GM23338 (cell line): ENCODE measurements at regions not wholly inside any gene's neighbourhood (a gene's known extent, or its start where the extent isn't known, plus 50 kb on each side); places are given as distances from the start of the nearest gene placed in this dataset.

Experiments used
- ATAC-seq: fragments of 200-7000 bp; cut with Tn5 transposase; 3 replicates; pipeline ENCODE4 v1.9.1; 2020
- DNase-seq: peaks from one replicate; pipeline ENCODE4 v3.0.0-alpha.2; 2015; ENCODE audit warnings: low spot score
- H2AFZ ChIP-seq: fragments of 200-600 bp; sonication (generic); 2 replicates; pipeline ENCODE4 v1.8.0; 2016; ENCODE audit warnings: antibody characterized with exemption, mild to moderate bottlenecking, moderate library complexity
- H3F3A ChIP-seq: fragments of 200-600 bp; sonication (generic); replicated peaks from 2 replicates; pipeline ENCODE4 v1.8.0; 2017; ENCODE audit warnings: antibody characterized with exemption, mixed run types, low read depth
- H3K27ac ChIP-seq: fragments of 200-600 bp; sonication (generic); 2 replicates; pipeline ENCODE4 v1.6.1; 2016; ENCODE audit warnings: low read depth
- H3K27me3 ChIP-seq: fragments of 200-600 bp; sonication (generic); 2 replicates; pipeline ENCODE4 v1.8.0; 2016; ENCODE audit warnings: mild to moderate bottlenecking, mixed run types, moderate library complexity; ENCODE audit not compliant: insufficient read depth
- H3K36me3 ChIP-seq: fragments of 200-600 bp; sonication (generic); 2 replicates; pipeline ENCODE4 v1.8.0; 2016; ENCODE audit warnings: mild to moderate bottlenecking; ENCODE audit not compliant: insufficient read depth
- H3K4me1 ChIP-seq: fragments of 200-600 bp; sonication (generic); 2 replicates; pipeline ENCODE4 v1.8.0; 2016; ENCODE audit warnings: mild to moderate bottlenecking, moderate library complexity; ENCODE audit not compliant: insufficient read depth
- H3K4me2 ChIP-seq: fragments of 200-600 bp; sonication (generic); 2 replicates; pipeline ENCODE4 v1.7.1; 2017; ENCODE audit warnings: mixed run types
- H3K4me3 ChIP-seq: fragments of 200-600 bp; sonication (generic); 2 replicates; pipeline ENCODE4 v1.6.1; 2016; ENCODE audit warnings: mixed run types
- H3K79me2 ChIP-seq: fragments of 200-600 bp; sonication (generic); replicated peaks from 2 replicates; pipeline ENCODE4 v1.8.0; 2017; ENCODE audit warnings: mild to moderate bottlenecking; ENCODE audit not compliant: insufficient read depth
- H3K9me2 ChIP-seq: fragments of 200-600 bp; sonication (generic); 2 replicates; pipeline ENCODE4 v1.8.0; 2017; ENCODE audit not compliant: insufficient read depth
- H4K20me1 ChIP-seq: fragments of 200-600 bp; sonication (generic); replicated peaks from 2 replicates; pipeline ENCODE4 v1.8.0; 2017; ENCODE audit warnings: mild to moderate bottlenecking; ENCODE audit not compliant: insufficient read depth
- H3K27ac Mint-ChIP-seq: 2 replicates; pipeline ENCODE4 v1.8.0; 2020; ENCODE audit warnings: inconsistent platforms, mild to moderate bottlenecking, moderate library complexity, mixed read lengths
- H3K27me3 Mint-ChIP-seq: 3 replicates; pipeline ENCODE4 v1.8.0; 2022; ENCODE audit warnings: low read depth, mild to moderate bottlenecking, moderate library complexity, mixed read lengths, inconsistent platforms; ENCODE audit not compliant: insufficient read depth, poor library complexity
- H3K36me3 Mint-ChIP-seq: 3 replicates; pipeline ENCODE4 v1.8.0; 2021; ENCODE audit warnings: low read depth, mild to moderate bottlenecking, inconsistent platforms, moderate library complexity, mixed read lengths
- H3K4me1 Mint-ChIP-seq: 3 replicates; pipeline ENCODE4 v1.8.0; 2020; ENCODE audit warnings: mild to moderate bottlenecking, inconsistent platforms, mixed read lengths
- H3K4me3 Mint-ChIP-seq: 3 replicates; pipeline ENCODE4 v1.8.0; 2021; ENCODE audit warnings: moderate library complexity, mild to moderate bottlenecking, inconsistent platforms, mixed read lengths
- H3K9me3 Mint-ChIP-seq: 3 replicates; pipeline ENCODE4 v1.8.0; 2020; ENCODE audit warnings: moderate library complexity, mild to moderate bottlenecking, inconsistent platforms, mixed read lengths
- CREB1 ChIP-seq: fragments of 250-450 bp; sonication (Bioruptor Pico); IDR thresholded peaks from 2 replicates; pipeline ENCODE4 v1.5.0; 2020; ENCODE audit warnings: low read depth, mild to moderate bottlenecking, moderate library complexity
- JUNB ChIP-seq: IDR thresholded peaks from one replicate; pipeline ENCODE4 v1.6.1; 2016; ENCODE audit warnings: antibody characterized with exemption; ENCODE audit not compliant: unreplicated experiment
- NANOG ChIP-seq: IDR thresholded peaks from 2 replicates; pipeline ENCODE4 v1.6.1; 2016; ENCODE audit warnings: antibody characterized with exemption, borderline replicate concordance
- POLR2AphosphoS5 ChIP-seq: IDR thresholded peaks from 2 replicates; pipeline ENCODE4 v1.6.1; 2016; ENCODE audit warnings: antibody characterized with exemption, low read depth
- STAT1 ChIP-seq: IDR thresholded peaks from one replicate; pipeline ENCODE4 v1.6.1; 2016; ENCODE audit warnings: antibody characterized with exemption; ENCODE audit not compliant: unreplicated experiment
- ZNF114 ChIP-seq: fragments of 250-450 bp; sonication (Bioruptor Pico); IDR thresholded peaks from 2 replicates; pipeline ENCODE4 v1.5.0; 2020; ENCODE audit warnings: mild to moderate bottlenecking, moderate library complexity
- TF ChIP-seq, protein P1 (sequence below): fragments of 250-450 bp; sonication (Bioruptor Pico); IDR thresholded peaks from 2 replicates; pipeline ENCODE4 v1.5.0; 2020; ENCODE audit warnings: mild to moderate bottlenecking, moderate library complexity
- TF ChIP-seq, protein P2 (sequence below), 2 experiments: fragments of 200-600 bp in 1 of 2; sonication (generic) in 1 of 2; conservative IDR thresholded peaks; 2 replicates each; pipeline versions ENCODE4 v1.5.1 to v1.6.1; 2016 to 2017; ENCODE audit warnings: antibody characterized with exemption in 2 of 2, low read depth in 2 of 2, mild to moderate bottlenecking in 2 of 2, moderate library complexity in 1 of 2

DNA sequence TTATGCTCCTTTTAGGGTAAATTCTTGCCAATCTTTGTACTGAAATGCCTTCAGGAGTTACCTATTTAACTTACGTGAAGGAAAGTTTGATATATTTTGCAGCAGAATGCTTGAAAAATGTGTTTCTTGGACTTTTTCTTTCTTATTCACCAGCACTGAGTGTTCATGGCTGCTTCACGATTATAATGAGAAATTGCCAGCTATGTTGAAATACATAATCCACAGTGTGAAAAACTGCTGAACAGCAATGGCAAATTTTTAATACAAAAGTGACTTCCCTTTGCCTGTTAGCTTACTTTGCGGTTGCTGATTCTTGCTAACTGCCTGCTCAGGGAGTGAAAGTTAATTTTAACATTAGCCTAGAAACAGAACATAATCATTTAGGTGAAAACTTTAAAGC lies 153.8 kb upstream of the SLC4A4 start (continued):
- TF ChIP-seq, protein P1, sequence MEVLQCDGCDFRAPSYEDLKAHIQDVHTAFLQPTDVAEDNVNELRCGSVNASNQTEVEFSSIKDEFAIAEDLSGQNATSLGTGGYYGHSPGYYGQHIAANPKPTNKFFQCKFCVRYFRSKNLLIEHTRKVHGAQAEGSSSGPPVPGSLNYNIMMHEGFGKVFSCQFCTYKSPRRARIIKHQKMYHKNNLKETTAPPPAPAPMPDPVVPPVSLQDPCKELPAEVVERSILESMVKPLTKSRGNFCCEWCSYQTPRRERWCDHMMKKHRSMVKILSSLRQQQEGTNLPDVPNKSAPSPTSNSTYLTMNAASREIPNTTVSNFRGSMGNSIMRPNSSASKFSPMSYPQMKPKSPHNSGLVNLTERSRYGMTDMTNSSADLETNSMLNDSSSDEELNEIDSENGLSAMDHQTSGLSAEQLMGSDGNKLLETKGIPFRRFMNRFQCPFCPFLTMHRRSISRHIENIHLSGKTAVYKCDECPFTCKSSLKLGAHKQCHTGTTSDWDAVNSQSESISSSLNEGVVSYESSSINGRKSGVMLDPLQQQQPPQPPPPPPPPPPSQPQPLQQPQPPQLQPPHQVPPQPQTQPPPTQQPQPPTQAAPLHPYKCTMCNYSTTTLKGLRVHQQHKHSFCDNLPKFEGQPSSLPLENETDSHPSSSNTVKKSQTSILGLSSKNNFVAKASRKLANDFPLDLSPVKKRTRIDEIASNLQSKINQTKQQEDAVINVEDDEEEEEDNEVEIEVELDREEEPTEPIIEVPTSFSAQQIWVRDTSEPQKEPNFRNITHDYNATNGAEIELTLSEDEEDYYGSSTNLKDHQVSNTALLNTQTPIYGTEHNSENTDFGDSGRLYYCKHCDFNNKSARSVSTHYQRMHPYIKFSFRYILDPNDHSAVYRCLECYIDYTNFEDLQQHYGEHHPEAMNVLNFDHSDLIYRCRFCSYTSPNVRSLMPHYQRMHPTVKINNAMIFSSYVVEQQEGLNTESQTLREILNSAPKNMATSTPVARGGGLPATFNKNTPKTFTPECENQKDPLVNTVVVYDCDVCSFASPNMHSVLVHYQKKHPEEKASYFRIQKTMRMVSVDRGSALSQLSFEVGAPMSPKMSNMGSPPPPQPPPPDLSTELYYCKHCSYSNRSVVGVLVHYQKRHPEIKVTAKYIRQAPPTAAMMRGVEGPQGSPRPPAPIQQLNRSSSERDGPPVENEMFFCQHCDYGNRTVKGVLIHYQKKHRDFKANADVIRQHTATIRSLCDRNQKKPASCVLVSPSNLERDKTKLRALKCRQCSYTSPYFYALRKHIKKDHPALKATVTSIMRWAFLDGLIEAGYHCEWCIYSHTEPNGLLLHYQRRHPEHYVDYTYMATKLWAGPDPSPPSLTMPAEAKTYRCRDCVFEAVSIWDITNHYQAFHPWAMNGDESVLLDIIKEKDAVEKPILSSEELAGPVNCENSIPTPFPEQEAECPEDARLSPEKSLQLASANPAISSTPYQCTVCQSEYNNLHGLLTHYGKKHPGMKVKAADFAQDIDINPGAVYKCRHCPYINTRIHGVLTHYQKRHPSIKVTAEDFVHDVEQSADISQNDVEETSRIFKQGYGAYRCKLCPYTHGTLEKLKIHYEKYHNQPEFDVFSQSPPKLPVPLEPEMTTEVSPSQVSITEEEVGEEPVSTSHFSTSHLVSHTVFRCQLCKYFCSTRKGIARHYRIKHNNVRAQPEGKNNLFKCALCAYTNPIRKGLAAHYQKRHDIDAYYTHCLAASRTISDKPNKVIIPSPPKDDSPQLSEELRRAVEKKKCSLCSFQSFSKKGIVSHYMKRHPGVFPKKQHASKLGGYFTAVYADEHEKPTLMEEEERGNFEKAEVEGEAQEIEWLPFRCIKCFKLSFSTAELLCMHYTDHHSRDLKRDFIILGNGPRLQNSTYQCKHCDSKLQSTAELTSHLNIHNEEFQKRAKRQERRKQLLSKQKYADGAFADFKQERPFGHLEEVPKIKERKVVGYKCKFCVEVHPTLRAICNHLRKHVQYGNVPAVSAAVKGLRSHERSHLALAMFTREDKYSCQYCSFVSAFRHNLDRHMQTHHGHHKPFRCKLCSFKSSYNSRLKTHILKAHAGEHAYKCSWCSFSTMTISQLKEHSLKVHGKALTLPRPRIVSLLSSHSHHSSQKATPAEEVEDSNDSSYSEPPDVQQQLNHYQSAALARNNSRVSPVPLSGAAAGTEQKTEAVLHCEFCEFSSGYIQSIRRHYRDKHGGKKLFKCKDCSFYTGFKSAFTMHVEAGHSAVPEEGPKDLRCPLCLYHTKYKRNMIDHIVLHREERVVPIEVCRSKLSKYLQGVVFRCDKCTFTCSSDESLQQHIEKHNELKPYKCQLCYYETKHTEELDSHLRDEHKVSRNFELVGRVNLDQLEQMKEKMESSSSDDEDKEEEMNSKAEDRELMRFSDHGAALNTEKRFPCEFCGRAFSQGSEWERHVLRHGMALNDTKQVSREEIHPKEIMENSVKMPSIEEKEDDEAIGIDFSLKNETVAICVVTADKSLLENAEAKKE (CRISPR knock-in tag), result no peak
- TF ChIP-seq, protein P2, sequence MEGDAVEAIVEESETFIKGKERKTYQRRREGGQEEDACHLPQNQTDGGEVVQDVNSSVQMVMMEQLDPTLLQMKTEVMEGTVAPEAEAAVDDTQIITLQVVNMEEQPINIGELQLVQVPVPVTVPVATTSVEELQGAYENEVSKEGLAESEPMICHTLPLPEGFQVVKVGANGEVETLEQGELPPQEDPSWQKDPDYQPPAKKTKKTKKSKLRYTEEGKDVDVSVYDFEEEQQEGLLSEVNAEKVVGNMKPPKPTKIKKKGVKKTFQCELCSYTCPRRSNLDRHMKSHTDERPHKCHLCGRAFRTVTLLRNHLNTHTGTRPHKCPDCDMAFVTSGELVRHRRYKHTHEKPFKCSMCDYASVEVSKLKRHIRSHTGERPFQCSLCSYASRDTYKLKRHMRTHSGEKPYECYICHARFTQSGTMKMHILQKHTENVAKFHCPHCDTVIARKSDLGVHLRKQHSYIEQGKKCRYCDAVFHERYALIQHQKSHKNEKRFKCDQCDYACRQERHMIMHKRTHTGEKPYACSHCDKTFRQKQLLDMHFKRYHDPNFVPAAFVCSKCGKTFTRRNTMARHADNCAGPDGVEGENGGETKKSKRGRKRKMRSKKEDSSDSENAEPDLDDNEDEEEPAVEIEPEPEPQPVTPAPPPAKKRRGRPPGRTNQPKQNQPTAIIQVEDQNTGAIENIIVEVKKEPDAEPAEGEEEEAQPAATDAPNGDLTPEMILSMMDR (conservative IDR thresholded peaks at IDR 0.05; ENCODE audit: low read depth in 2 of 2), result no peak
- TF ChIP-seq POLR2AphosphoS5, result no peak
- TF ChIP-seq ZNF114, result no peak
- no peak for TF ChIP-seq CREB1 (CRISPR knock-in tag)

DNA sequence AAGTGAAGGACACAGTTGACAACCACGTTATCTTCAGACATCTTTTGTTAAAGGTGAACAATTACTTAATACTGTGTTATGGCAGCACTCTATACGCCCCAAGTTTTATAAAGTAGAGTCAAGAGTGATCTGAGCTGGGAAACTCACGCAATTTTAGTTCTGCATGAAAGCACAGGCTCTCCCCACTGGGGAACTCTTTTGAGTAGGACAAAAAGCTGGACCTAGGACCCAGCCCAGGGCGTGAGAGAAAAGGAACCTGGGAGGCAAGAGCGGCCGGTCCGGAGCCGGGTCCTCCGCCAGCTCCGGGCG lies 152.6 kb upstream of the SLC4A4 start:
- no peaks in the 10 kb centered on the region for H3K9me2 ChIP-seq
- Mint-ChIP-seq H3K27ac (no peak overlapping the region), H3K9me3 (no peaks in the 10 kb centered on the region), H3K4me1 (peaks cover 13% of the 10 kb centered on the region), H3K4me3 (peak overlapping the region; percentile 79), H3K27me3 (peaks cover 22% of the 10 kb centered on the region), H3K36me3 (no peaks in the 10 kb centered on the region; the same call in 2 of the 3 replicates)
- no peaks in the 10 kb centered on the region for H3K36me3 ChIP-seq
- H3K27ac ChIP-seq, result no peak overlapping the region
- H2AFZ ChIP-seq, result peak overlapping the region; percentile 95; the same call in 1 of the 2 replicates
- H4K20me1 ChIP-seq, result no peaks in the 10 kb centered on the region
- ATAC-seq, result no peak
- peaks cover 46% of the 10 kb centered on the region for H3K27me3 ChIP-seq
- H3K79me2 ChIP-seq, result no peaks in the 10 kb centered on the region
- peak overlapping the region; percentile 89 for H3K4me2 ChIP-seq
- H3K4me3 ChIP-seq, result peak overlapping the region; percentile 78
- no peak for DNase-seq
- no peaks in the 10 kb centered on the region for H3F3A ChIP-seq
- H3K4me1 ChIP-seq, result peaks cover 5% of the 10 kb centered on the region
- TF ChIP-seq NANOG, result no peak
- TF ChIP-seq JUNB, result no peak
- TF ChIP-seq CREB1 (CRISPR knock-in tag), result no peak
- TF ChIP-seq, protein P2 (conservative IDR thresholded peaks at IDR 0.05; ENCODE audit: low read depth in 2 of 2), result no peak
- TF ChIP-seq STAT1, result no peak
